Right cardiac atrium (tissue), 5 donors: ENCODE measurements at regions not wholly inside any gene's neighbourhood (a gene's known extent, or its start where the extent isn't known, plus 50 kb on each side); places are given as distances from the start of the nearest gene placed in this dataset.

Experiments used
- ATAC-seq, 2 donors: fragments of 200-7000 bp; cut with Tn5 transposase; one replicate each; pipeline versions ENCODE4 v1.8.0 to v1.9.1; 2020; ENCODE audit warnings: moderate library complexity in 2 of 2, mild to moderate bottlenecking in 1 of 2
- DNase-seq, 3 donors: peaks; one replicate each; pipeline ENCODE4 v3.0.0-alpha.2; 2020
- H3K27ac ChIP-seq: one replicate; pipeline ENCODE4 v1.5.1; 2013; ENCODE audit warnings: mild to moderate bottlenecking, low read length, control low read depth, moderate library complexity
- H3K27me3 ChIP-seq: one replicate; pipeline ENCODE4 v1.6.1; 2013; ENCODE audit not compliant: control insufficient read depth, insufficient read depth
- H3K4me1 ChIP-seq: one replicate; pipeline ENCODE4 v1.6.1; 2013; ENCODE audit warnings: low read length; ENCODE audit not compliant: control insufficient read depth, insufficient read depth
- H3K4me3 ChIP-seq: one replicate; pipeline ENCODE4 v1.5.1; 2013; ENCODE audit warnings: low read length, control low read depth
- H3K9me3 ChIP-seq: one replicate; pipeline ENCODE4 v1.6.1; 2013; ENCODE audit warnings: low read length; ENCODE audit not compliant: control insufficient read depth
- WGBS: extraction: QIAGEN DNeasy Blood & Tissue Kit; methylation state at CpG from one replicate; pipeline ENCODE4 v1.1.7; 2013; 5-methylcytosine and 5-hydroxymethylcytosine counted together
- intact Hi-C, 4 donors: fragments of 100-400 bp; cut with DNase I; formaldehyde crosslinking; loops; one replicate each; pipeline versions ENCODE4 v1.11.0 to v1.14.0; 2022 to 2023
- donor health status: healthy with polysubstance abuse.
- donor health status: DM: no; HTN: yes; CAD: no.
- donor health status: DM: no; HTN: no; CAD: no.
- donor health status: DM: no; HTN: yes; CAD: no; lungs with severe emphysema.
- donor health status: DM: yes; HTN: yes; CAD: no.

- DNase-seq (no peak), ATAC-seq (no peak)
- H3K4me3 ChIP-seq: no peak overlapping the region
- H3K9me3 ChIP-seq: no peaks in the 10 kb centered on the region
- intact Hi-C loops: loop anchor here in 1 of 4 donors (10.0 kb wide), 3 partner anchors 49 to 259 kb away; partner anchors contain the start of gene FSTL1
- no peak overlapping the region for H3K27ac ChIP-seq
- peaks cover 10% of the 10 kb centered on the region for H3K4me1 ChIP-seq
- H3K27me3 ChIP-seq: no peaks in the 10 kb centered on the region
- 94% methylated on average over 5 of the region's 5 CpGs for WGBS
Measured at GRCh38 chr3:120503727-120504616, 53.2 kb upstream of the FSTL1 start.

GRCh38 chr3:120502116-120502515 is 51.3 kb upstream of the FSTL1 start:
- ATAC-seq: no peak
- intact Hi-C loops: loop anchor here in 1 of 4 donors (10.0 kb wide), 3 partner anchors 47 to 257 kb away; partner anchors contain the start of gene FSTL1
- no peak overlapping the region for H3K4me3 ChIP-seq
- no peak overlapping the region for H3K27ac ChIP-seq
- H3K4me1 ChIP-seq: peaks cover 10% of the 10 kb centered on the region
- no peak for DNase-seq
- no peaks in the 10 kb centered on the region for H3K27me3 ChIP-seq
- 97% methylated on average over 8 of the region's 8 CpGs for WGBS
- no peaks in the 10 kb centered on the region for H3K9me3 ChIP-seq
